ENCODE measurements at regions not wholly inside any gene's neighbourhood (a gene's known extent, or its start where the extent isn't known, plus 50 kb on each side); places are given as distances from the start of the nearest gene placed in this dataset.

- no peaks in the 10 kb centered on the region for H3K36me3 ChIP-seq (replicated peaks in 1 of 2; ENCODE audit: control extremely low read depth in 1 of 2, control insufficient read depth in 1 of 2, extremely low read depth in 1 of 2, insufficient read depth in 2 of 2, low read length in 1 of 2)
- ATAC-seq (ENCODE audit: low read depth) (no peak), DNase-seq (no peak)
- CTCF ChIA-PET, result no interaction called here
- H3K4me2 ChIP-seq (replicated peaks; ENCODE audit: low read depth, low read length, poor library complexity, severe bottlenecking), result no peak overlapping the region
- no peaks in the 10 kb centered on the region for H3K4me1 ChIP-seq (ENCODE audit: control insufficient read depth in 2 of 2, insufficient read depth in 2 of 2, low read length in 2 of 2)
- Mint-ChIP-seq H3K27me3 (no peaks in the 10 kb centered on the region), H3K27ac (no peak overlapping the region), H3K4me1 (no peaks in the 10 kb centered on the region), H3K9me3 (ENCODE audit: insufficient read depth) (no peaks in the 10 kb centered on the region), H3K4me3 (no peak overlapping the region)
- no peaks in the 10 kb centered on the region for H4K20me1 ChIP-seq (ENCODE audit: control insufficient read depth, insufficient read depth, low read length, poor library complexity, severe bottlenecking)
- H3K27me3 ChIP-seq (replicated peaks in 1 of 4; ENCODE audit: control extremely low read depth in 1 of 4, control insufficient read depth in 3 of 4, insufficient read depth in 4 of 4, low read length in 3 of 4), result no peaks in the 10 kb centered on the region
- POLR2A ChIA-PET, result no interaction called here
- WGBS (ENCODE audit: insufficient coverage), result 73% methylated on average over 1 of the region's 4 CpGs
- intact Hi-C loops (cut with micrococcal nuclease), result no loop called here
- H3K9ac ChIP-seq (ENCODE audit: low read length), result no peak overlapping the region
- TF ChIP-seq EZH2 (IDR thresholded peaks at IDR 0.05; ENCODE audit: borderline replicate concordance, insufficient read depth, low read depth, low read length, poor library complexity, severe bottlenecking) (no peak), CTCF (IDR thresholded peaks at IDR 0.05) (no peak)
- no peak overlapping the region for H2AFZ ChIP-seq (ENCODE audit: insufficient read depth, low read depth, low read length, poor library complexity, severe bottlenecking)
- H3K4me3 ChIP-seq (ENCODE audit: control extremely low read depth in 1 of 5, extremely low read depth in 1 of 5, insufficient read depth in 1 of 5, low read depth in 2 of 5, low read length in 4 of 5), result no peak overlapping the region
- no peak overlapping the region for H3K27ac ChIP-seq (ENCODE audit: low read length in 2 of 2)
- H3K9me3 ChIP-seq (ENCODE audit: control extremely low read depth in 1 of 3, control insufficient read depth in 2 of 3, insufficient read depth in 1 of 3, low read length in 2 of 3), result peaks cover 0 to 7% (median 0%) of the 10 kb centered on the region in 3 donors
- H3K79me2 ChIP-seq (ENCODE audit: control insufficient read depth, insufficient read depth, low read length), result no peaks in the 10 kb centered on the region
Observed at GRCh38 chr7:118870187-118870586, 645.7 kb downstream of the ANKRD7 start.

GRCh38 chr7:118872568-118872967 lies 648.1 kb downstream of the ANKRD7 start:
- no peaks in the 10 kb centered on the region for H3K4me1 ChIP-seq (ENCODE audit: control insufficient read depth in 2 of 2, insufficient read depth in 2 of 2, low read length in 2 of 2)
- no peak for TF ChIP-seq EZH2 (IDR thresholded peaks at IDR 0.05; ENCODE audit: borderline replicate concordance, insufficient read depth, low read depth, low read length, poor library complexity, severe bottlenecking)
- no peak for TF ChIP-seq CTCF (IDR thresholded peaks at IDR 0.05)
- H3K79me2 ChIP-seq (ENCODE audit: control insufficient read depth, insufficient read depth, low read length), result no peaks in the 10 kb centered on the region
- no peak overlapping the region for H2AFZ ChIP-seq (ENCODE audit: insufficient read depth, low read depth, low read length, poor library complexity, severe bottlenecking)
- no peaks in the 10 kb centered on the region for H3K27me3 Mint-ChIP-seq
- H3K27ac Mint-ChIP-seq, result no peak overlapping the region
- intact Hi-C loops (cut with micrococcal nuclease), result no loop called here
- 69% methylated on average over 2 of the region's 3 CpGs for WGBS (ENCODE audit: insufficient coverage)
- no peaks in the 10 kb centered on the region for H3K36me3 ChIP-seq (replicated peaks in 1 of 2; ENCODE audit: control extremely low read depth in 1 of 2, control insufficient read depth in 1 of 2, extremely low read depth in 1 of 2, insufficient read depth in 2 of 2, low read length in 1 of 2)
- no peaks in the 10 kb centered on the region for H3K9me3 Mint-ChIP-seq (ENCODE audit: insufficient read depth)
- H3K4me3 ChIP-seq (ENCODE audit: control extremely low read depth in 1 of 5, extremely low read depth in 1 of 5, insufficient read depth in 1 of 5, low read depth in 2 of 5, low read length in 4 of 5), result no peak overlapping the region
- POLR2A ChIA-PET, result no interaction called here
- peaks cover 0 to 7% (median 0%) of the 10 kb centered on the region in 3 donors for H3K9me3 ChIP-seq (ENCODE audit: control extremely low read depth in 1 of 3, control insufficient read depth in 2 of 3, insufficient read depth in 1 of 3, low read length in 2 of 3)
- H3K4me1 Mint-ChIP-seq, result no peaks in the 10 kb centered on the region
- no peak for ATAC-seq (ENCODE audit: low read depth)
- no peak overlapping the region for H3K27ac ChIP-seq (ENCODE audit: low read length in 2 of 2)
- no peak overlapping the region for H3K9ac ChIP-seq (ENCODE audit: low read length)
- H3K27me3 ChIP-seq (replicated peaks in 1 of 4; ENCODE audit: control extremely low read depth in 1 of 4, control insufficient read depth in 3 of 4, insufficient read depth in 4 of 4, low read length in 3 of 4), result no peaks in the 10 kb centered on the region
- no peak overlapping the region for H3K4me2 ChIP-seq (replicated peaks; ENCODE audit: low read depth, low read length, poor library complexity, severe bottlenecking)
- DNase-seq, result no peak
- no peak overlapping the region for H3K4me3 Mint-ChIP-seq
- H4K20me1 ChIP-seq (ENCODE audit: control insufficient read depth, insufficient read depth, low read length, poor library complexity, severe bottlenecking), result no peaks in the 10 kb centered on the region
- CTCF ChIA-PET, result no interaction called here
